ENCODE measurements at regions not wholly inside any gene's neighbourhood (a gene's known extent, or its start where the extent isn't known, plus 50 kb on each side); places are given as distances from the start of the nearest gene placed in this dataset.

GRCh38 chr1:38126970-38127369 is 80.4 kb upstream of the POU3F1 start:
- no peak for ATAC-seq

- no peak for ATAC-seq
These were observed 79.4 kb upstream of the POU3F1 start for GRCh38 chr1:38125837-38126520.

- ATAC-seq: no peak
These were observed 78.4 kb upstream of the POU3F1 start for GRCh38 chr1:38125016-38125415.

GRCh38 chr1:38123356-38124135 is 77.0 kb upstream of the POU3F1 start:
- no peak for ATAC-seq

GRCh38 chr1:38121231-38121680 is 74.7 kb upstream of the POU3F1 start:
- ATAC-seq: no peak

GRCh38 chr1:38120552-38121230 is 74.1 kb upstream of the POU3F1 start:
- no peak for ATAC-seq

- no peak for ATAC-seq
These were observed 72.4 kb upstream of the POU3F1 start for GRCh38 chr1:38118976-38119375.

- ATAC-seq: no peak
These were observed 70.9 kb upstream of the POU3F1 start for GRCh38 chr1:38117444-38117887.

GRCh38 chr1:38115682-38116202 is 69.1 kb upstream of the POU3F1 start:
- ATAC-seq: no peak

GRCh38 chr1:38115226-38115625 is 68.6 kb upstream of the POU3F1 start:
- ATAC-seq: no peak

- no peak for ATAC-seq
These were observed 67.8 kb upstream of the POU3F1 start for GRCh38 chr1:38114241-38115026.

GRCh38 chr1:38113159-38113666 is 66.6 kb upstream of the POU3F1 start:
- no peak for ATAC-seq

GRCh38 chr1:38111589-38111988 is 65.0 kb upstream of the POU3F1 start:
- no peak for ATAC-seq

GRCh38 chr1:38105267-38105666 is 58.7 kb upstream of the POU3F1 start:
- no peak for ATAC-seq

GRCh38 chr1:38102636-38103035 is 56.0 kb upstream of the POU3F1 start:
- ATAC-seq: no peak

GRCh38 chr1:38101037-38101785 is 54.6 kb upstream of the POU3F1 start:
- no peak for ATAC-seq

GRCh38 chr1:38098101-38098847 is 51.7 kb upstream of the POU3F1 start:
- ATAC-seq: no peak

- ATAC-seq: no peak
These were observed 50.8 kb upstream of the POU3F1 start for GRCh38 chr1:38097284-38097898.
